ENCODE measurements at regions not wholly inside any gene's neighbourhood (a gene's known extent, or its start where the extent isn't known, plus 50 kb on each side); places are given as distances from the start of the nearest gene placed in this dataset.
"Not testable (repeated sequence)": the region's sequence is repeated elsewhere in the genome, so short reads cannot be mapped to it uniquely, and the experiment has no call there.

- no peak for TF ChIP-seq CTCF (conservative IDR thresholded peaks at IDR 0.05; ENCODE audit: low read depth, low read length)
- DNase-seq (ENCODE audit: low read depth), result no peak
- no peak overlapping the region for H3K4me3 ChIP-seq (ENCODE audit: low read depth, low read length)
Observed at GRCh38 chr6:15166121-15166520, 79.7 kb upstream of the JARID2 start.

GRCh38 chr6:15170126-15170525 is 75.7 kb upstream of the JARID2 start:
- no peak for DNase-seq (ENCODE audit: low read depth)
- no peak overlapping the region for H3K4me3 ChIP-seq (ENCODE audit: low read depth, low read length)
- TF ChIP-seq CTCF (conservative IDR thresholded peaks at IDR 0.05; ENCODE audit: low read depth, low read length), result no peak

GRCh38 chr6:15171026-15171425 is 74.8 kb upstream of the JARID2 start:
- DNase-seq (ENCODE audit: low read depth), result no peak
- H3K4me3 ChIP-seq (ENCODE audit: low read depth, low read length), result no peak overlapping the region
- no peak for TF ChIP-seq CTCF (conservative IDR thresholded peaks at IDR 0.05; ENCODE audit: low read depth, low read length)

GRCh38 chr6:15176816-15177370 is 69.0 kb upstream of the JARID2 start:
- no peak overlapping the region for H3K4me3 ChIP-seq (ENCODE audit: low read depth, low read length)
- DNase-seq (ENCODE audit: low read depth), result no peak
- TF ChIP-seq CTCF (conservative IDR thresholded peaks at IDR 0.05; ENCODE audit: low read depth, low read length), result no peak

DNA sequence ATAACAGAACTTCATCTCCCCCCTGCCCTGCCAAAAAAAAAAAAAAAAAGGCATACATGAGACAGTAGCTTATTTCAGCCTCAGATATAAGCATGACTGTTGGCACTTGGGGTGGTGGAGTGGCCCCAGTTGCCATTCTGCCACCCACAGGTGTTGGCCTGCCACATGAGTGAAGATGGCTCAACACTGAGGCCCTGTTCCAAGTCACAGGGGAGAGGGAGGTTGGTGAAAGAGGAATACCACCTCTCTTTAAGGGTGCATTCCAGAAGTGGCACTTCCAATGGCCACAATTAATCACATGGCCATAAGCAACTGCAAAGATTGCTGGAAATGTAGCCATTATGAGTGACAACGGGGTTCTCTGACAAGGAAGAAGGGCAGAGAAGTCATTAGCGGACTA is 61.9 kb upstream of the JARID2 start:
- DNase-seq (ENCODE audit: low read depth), result no peak
- no peak for TF ChIP-seq CTCF (conservative IDR thresholded peaks at IDR 0.05; ENCODE audit: low read depth, low read length)
- no peak overlapping the region for H3K4me3 ChIP-seq (ENCODE audit: low read depth, low read length)

- DNase-seq (ENCODE audit: low read depth), result no peak
- TF ChIP-seq CTCF (conservative IDR thresholded peaks at IDR 0.05; ENCODE audit: low read depth, low read length), result no peak
- H3K4me3 ChIP-seq (ENCODE audit: low read depth, low read length), result no peak overlapping the region
Observed at GRCh38 chr6:15184441-15184861, 61.4 kb upstream of the JARID2 start.

DNA sequence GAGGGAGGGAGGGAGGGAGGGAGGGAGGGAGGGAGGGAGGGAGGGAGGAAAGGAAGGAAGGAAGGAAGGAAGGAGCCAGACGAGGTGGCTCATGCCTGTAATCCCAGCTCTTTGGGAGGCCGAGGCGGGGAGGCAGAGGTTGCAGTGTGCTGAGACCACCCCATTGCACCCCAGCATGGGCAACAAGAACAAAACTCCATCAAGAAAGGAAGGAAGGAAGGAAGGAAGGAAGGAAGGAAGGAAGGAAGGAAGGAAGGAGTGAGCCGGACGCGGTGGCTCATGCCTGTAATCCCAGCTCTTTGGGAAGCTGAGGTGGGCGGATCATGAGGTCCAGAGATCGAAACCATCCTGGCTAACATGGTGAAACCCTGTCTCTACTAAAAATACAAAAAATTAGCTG is 60.8 kb upstream of the JARID2 start:
- DNase-seq (ENCODE audit: low read depth); H3K4me3 ChIP-seq (ENCODE audit: low read depth, low read length): not testable (repeated sequence)

DNA sequence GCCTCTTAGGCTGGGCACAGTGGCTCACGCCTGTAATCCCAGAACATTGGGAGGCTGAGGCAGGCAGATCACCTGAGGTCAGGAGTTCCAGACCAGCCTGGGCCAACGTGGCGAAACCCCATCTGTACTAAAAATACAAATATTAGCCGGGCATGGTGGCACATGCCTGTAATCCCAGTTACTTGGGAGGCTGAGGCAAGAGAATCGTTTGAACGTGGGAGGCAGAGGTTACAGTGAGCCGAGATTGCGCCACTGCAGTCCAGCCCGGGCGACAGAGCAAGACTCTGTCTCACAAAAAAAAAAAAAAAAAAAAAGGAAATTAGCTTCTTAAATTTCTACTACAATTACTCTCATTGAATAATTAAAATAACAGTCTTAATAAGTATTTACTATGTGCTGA is 52.4 kb upstream of the JARID2 start:
- not testable (repeated sequence) for H3K4me3 ChIP-seq (ENCODE audit: low read depth, low read length); DNase-seq (ENCODE audit: low read depth)

All from epithelial cell of proximal tubule (primary cell).